Progenitor cell of endocrine pancreas (in vitro differentiated cells): ENCODE measurements at regions not wholly inside any gene's neighbourhood (a gene's known extent, or its start where the extent isn't known, plus 50 kb on each side); places are given as distances from the start of the nearest gene placed in this dataset.

ENCODE experiments used
- DNase-seq: peaks from one replicate; pipeline ENCODE4 v3.0.0; 2021; ENCODE audit warnings: low spot score; ENCODE audit not compliant: unreplicated experiment
- H3K27ac Mint-ChIP-seq: 2 replicates; pipeline ENCODE4 v1.8.0; 2021; ENCODE audit warnings: mild to moderate bottlenecking, moderate library complexity, mixed read lengths
- H3K27me3 Mint-ChIP-seq: 2 replicates; pipeline ENCODE4 v1.8.0; 2021; ENCODE audit warnings: mixed read lengths
- H3K36me3 Mint-ChIP-seq: 2 replicates; pipeline ENCODE4 v1.8.0; 2022; ENCODE audit warnings: mixed read lengths; ENCODE audit not compliant: insufficient read depth
- H3K4me1 Mint-ChIP-seq: 2 replicates; pipeline ENCODE4 v1.8.0; 2021; ENCODE audit warnings: low read depth, mixed read lengths
- H3K4me3 Mint-ChIP-seq: 2 replicates; pipeline ENCODE4 v1.8.0; 2021; ENCODE audit warnings: low read depth, mild to moderate bottlenecking, moderate library complexity, mixed read lengths
- H3K9me3 Mint-ChIP-seq: 2 replicates; pipeline ENCODE4 v1.8.0; 2021; ENCODE audit warnings: low read depth, mixed read lengths
- TF ChIP-seq, protein P1 (sequence below): fragments of 200-600 bp; sonication (generic); IDR thresholded peaks from one replicate; pipeline ENCODE4 v1.5.0; 2021; ENCODE audit warnings: antibody characterized with exemption, mild to moderate bottlenecking; ENCODE audit not compliant: unreplicated experiment

GRCh38 chr20:51193066-51193772, 170.3 kb upstream of the KCNG1 start:
- Mint-ChIP-seq H3K27me3 (peaks cover 12% of the 10 kb centered on the region), H3K4me1 (no peaks in the 10 kb centered on the region), H3K9me3 (peaks cover 5% of the 10 kb centered on the region), H3K36me3 (no peaks in the 10 kb centered on the region), H3K4me3 (no peak overlapping the region), H3K27ac (no peak overlapping the region)
- DNase-seq: no peak
- TF ChIP-seq, protein P1, sequence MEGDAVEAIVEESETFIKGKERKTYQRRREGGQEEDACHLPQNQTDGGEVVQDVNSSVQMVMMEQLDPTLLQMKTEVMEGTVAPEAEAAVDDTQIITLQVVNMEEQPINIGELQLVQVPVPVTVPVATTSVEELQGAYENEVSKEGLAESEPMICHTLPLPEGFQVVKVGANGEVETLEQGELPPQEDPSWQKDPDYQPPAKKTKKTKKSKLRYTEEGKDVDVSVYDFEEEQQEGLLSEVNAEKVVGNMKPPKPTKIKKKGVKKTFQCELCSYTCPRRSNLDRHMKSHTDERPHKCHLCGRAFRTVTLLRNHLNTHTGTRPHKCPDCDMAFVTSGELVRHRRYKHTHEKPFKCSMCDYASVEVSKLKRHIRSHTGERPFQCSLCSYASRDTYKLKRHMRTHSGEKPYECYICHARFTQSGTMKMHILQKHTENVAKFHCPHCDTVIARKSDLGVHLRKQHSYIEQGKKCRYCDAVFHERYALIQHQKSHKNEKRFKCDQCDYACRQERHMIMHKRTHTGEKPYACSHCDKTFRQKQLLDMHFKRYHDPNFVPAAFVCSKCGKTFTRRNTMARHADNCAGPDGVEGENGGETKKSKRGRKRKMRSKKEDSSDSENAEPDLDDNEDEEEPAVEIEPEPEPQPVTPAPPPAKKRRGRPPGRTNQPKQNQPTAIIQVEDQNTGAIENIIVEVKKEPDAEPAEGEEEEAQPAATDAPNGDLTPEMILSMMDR: no peak

GRCh38 chr20:51190783-51191180, 167.9 kb upstream of the KCNG1 start:
- Mint-ChIP-seq H3K27ac (no peak overlapping the region), H3K36me3 (no peaks in the 10 kb centered on the region), H3K4me3 (no peak overlapping the region), H3K27me3 (peaks cover 3% of the 10 kb centered on the region), H3K4me1 (peaks cover 7% of the 10 kb centered on the region), H3K9me3 (peaks cover 5% of the 10 kb centered on the region)
- TF ChIP-seq, protein P1: no peak
- DNase-seq: no peak

DNA sequence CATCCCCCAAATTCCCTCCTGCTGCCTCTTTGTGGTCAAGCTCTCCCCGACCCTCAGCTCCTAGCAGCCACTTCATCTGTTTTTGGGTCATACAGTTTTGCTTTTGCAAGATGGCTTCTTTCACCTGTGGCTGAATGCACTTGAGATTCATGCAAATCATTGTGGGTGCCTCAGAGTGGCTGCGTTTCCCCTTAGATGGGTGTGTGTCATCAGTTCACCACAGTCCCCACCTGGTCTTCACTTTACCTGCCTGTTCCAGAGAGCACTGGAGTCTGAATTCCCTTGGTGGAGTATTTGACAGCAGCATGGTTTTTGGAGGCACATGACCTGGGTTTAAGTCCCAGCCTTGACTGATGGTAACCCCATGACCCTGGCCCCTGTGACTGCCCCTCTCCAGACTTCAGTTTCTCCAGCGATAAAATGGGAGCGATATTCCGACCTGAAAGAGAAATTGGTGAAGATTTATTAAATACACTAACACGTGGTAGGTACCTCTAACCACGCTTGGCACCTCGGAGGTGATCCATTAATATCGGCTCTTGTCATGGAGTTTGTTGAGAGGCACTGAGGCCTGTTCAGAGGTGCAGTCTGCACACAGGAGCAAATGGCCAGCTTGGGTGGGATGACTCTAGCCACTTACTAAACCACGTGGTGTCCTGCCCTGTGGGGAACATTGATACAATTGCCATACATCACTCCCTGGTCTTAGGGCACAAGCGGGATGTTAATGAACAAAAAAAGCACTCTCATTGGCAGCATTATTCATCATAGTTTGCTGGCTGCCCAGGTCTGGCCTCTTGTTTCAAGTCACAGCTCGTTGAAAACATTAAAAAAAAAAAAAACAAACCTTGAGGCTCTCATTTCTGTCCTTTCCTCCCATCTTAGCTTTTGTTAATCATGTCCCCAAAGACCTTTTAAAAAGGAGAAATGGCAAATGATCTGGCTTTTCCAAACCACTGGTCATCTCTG, 167.2 kb upstream of the KCNG1 start:
- Mint-ChIP-seq H3K36me3 (no peaks in the 10 kb centered on the region), H3K9me3 (peaks cover under 1% of the 10 kb centered on the region), H3K4me1 (peaks cover 9% of the 10 kb centered on the region), H3K4me3 (no peak overlapping the region), H3K27me3 (peaks cover 3% of the 10 kb centered on the region), H3K27ac (no peak overlapping the region)
- TF ChIP-seq, protein P1: no peak
- DNase-seq: no peak

DNA sequence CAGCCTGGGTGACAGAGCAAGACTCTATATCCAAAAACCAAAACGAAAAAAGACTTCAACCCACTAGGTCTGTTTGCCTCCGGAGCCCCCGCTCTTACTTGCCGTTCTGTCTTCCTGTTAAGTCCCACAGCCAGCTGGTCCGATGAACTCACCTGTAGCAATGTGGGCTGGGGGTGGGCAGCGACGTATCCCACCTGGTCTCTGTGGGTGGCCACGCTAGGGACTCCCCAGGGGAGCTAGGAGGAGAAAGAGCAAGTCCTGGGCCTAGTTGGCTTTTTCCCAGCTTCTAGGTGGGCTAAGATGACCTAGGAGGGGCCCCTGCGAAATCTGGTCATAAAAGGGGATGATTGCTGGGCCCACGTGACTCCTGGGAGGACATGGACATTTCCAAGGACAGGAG, 166.0 kb upstream of the KCNG1 start:
- H3K36me3 Mint-ChIP-seq: no peaks in the 10 kb centered on the region
- no peak overlapping the region for H3K4me3 Mint-ChIP-seq
- H3K27ac Mint-ChIP-seq: no peak overlapping the region
- DNase-seq: no peak
- TF ChIP-seq, protein P1: no peak
- no peaks in the 10 kb centered on the region for H3K9me3 Mint-ChIP-seq
- H3K4me1 Mint-ChIP-seq: peaks cover 11% of the 10 kb centered on the region
- peaks cover 2% of the 10 kb centered on the region for H3K27me3 Mint-ChIP-seq

DNA sequence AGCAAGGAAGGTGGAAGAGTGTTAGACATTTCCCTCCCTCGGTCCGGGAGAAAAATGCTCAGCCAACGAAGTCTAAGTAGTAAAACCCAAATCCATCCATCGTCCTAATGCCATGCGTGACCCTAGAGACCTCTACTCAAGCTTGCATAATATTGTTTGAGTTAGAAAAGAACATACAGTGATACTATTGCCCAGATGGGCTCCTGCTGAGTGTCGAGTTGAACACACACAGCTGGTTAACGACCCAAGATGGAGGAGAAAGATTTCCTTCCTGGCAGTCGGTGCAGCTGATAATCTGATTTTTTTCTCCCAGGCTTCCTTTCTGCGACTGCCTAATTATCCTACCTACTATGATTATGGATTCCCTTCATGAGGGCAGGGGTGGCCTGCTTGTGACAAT, 164.4 kb upstream of the KCNG1 start:
- H3K27ac Mint-ChIP-seq: no peak overlapping the region
- peaks cover 18% of the 10 kb centered on the region for H3K4me1 Mint-ChIP-seq
- no peaks in the 10 kb centered on the region for H3K9me3 Mint-ChIP-seq
- TF ChIP-seq, protein P1: no peak
- no peak overlapping the region for H3K4me3 Mint-ChIP-seq
- H3K36me3 Mint-ChIP-seq: no peaks in the 10 kb centered on the region
- H3K27me3 Mint-ChIP-seq: no peaks in the 10 kb centered on the region
- no peak for DNase-seq
